GM12878 (cell line): ENCODE measurements at regions not wholly inside any gene's neighbourhood (a gene's known extent, or its start where the extent isn't known, plus 50 kb on each side); places are given as distances from the start of the nearest gene placed in this dataset.

Experiments used
- ATAC-seq: fragments of 200-7000 bp; cut with Tn5 transposase; 3 replicates; pipeline ENCODE4 v1.9.1; 2020; ENCODE audit warnings: mild to moderate bottlenecking, moderate library complexity
- BruUV-seq: library from RNA; stranded (reverse); fragments of 400-500 nt; replicated peaks from 2 replicates; lab custom pipeline; 2021; lab: Mats Ljungman, UMichigan
- CTCF ChIA-PET: fragments of 300-600 bp; sonication (Branson Sonifier 250); formaldehyde crosslinking; extraction: SDS; loops from one replicate; lab custom pipeline; 2021; ENCODE audit warnings: inconsistent platforms; lab: Yijun Ruan, JAX
- POLR2A ChIA-PET: fragments of 350-600 bp; formaldehyde crosslinking; extraction: SDS; loops from one replicate; lab custom pipeline; 2021; ENCODE audit warnings: inconsistent platforms; lab: Charles Lee
- RAD21 ChIA-PET: fragments of 300-600 bp; sonication (Branson Sonifier 250); formaldehyde crosslinking; loops from one replicate; lab custom pipeline; 2023; ENCODE audit warnings: antibody characterized with exemption; ENCODE audit not compliant: unreplicated experiment; lab: Charles Lee
- SMC1A ChIA-PET: fragments of 300-600 bp; sonication (Branson Sonifier 250); formaldehyde crosslinking; loops from one replicate; lab custom pipeline; 2023; ENCODE audit not compliant: unreplicated experiment, uncharacterized antibody; lab: Charles Lee
- DNase-seq: peaks from one replicate; pipeline ENCODE4 v3.0.0-alpha.2; 2011; ENCODE audit warnings: low read depth, low spot score
- FAIRE-seq: peaks from 3 replicates; lab custom pipeline; 2011; peaks lifted over from hg19 to GRCh38; lab: Jason Lieb, UNC
- H2AFZ ChIP-seq: 2 replicates; pipeline ENCODE4 v1.6.0; 2011; ENCODE audit warnings: low read depth, low read length, control low read depth; ENCODE audit not compliant: control insufficient read depth
- H3K27ac ChIP-seq: 2 replicates; pipeline ENCODE4 v1.5.1; 2011; ENCODE audit warnings: control low read depth; ENCODE audit not compliant: control insufficient read depth, insufficient read depth
- H3K27me3 ChIP-seq, 2 experiments: replicated peaks in 1 of 2; 2 replicates each; pipeline versions ENCODE4 v1.6.0 to v1.6.1; 2011; ENCODE audit warnings: low read length in 1 of 2; ENCODE audit not compliant: control insufficient read depth in 2 of 2, insufficient read depth in 2 of 2
- H3K36me3 ChIP-seq, 2 experiments: 2 replicates each; pipeline ENCODE4 v1.5.1; 2011; ENCODE audit warnings: low read length in 1 of 2; ENCODE audit not compliant: control insufficient read depth in 2 of 2, insufficient read depth in 2 of 2
- H3K4me1 ChIP-seq: 2 replicates; pipeline ENCODE4 v1.6.1; 2011; ENCODE audit warnings: mild to moderate bottlenecking, low read length, moderate library complexity, mixed read lengths; ENCODE audit not compliant: control insufficient read depth, insufficient read depth
- H3K4me2 ChIP-seq: 2 replicates; pipeline ENCODE4 v1.6.0; 2011; ENCODE audit warnings: control low read depth; ENCODE audit not compliant: control insufficient read depth, insufficient read depth
- H3K4me3 ChIP-seq: fragments of 200-600 bp; sonication (generic); 2 replicates; pipeline ENCODE4 v1.5.1; 2016
- H3K79me2 ChIP-seq: 2 replicates; pipeline ENCODE4 v1.6.0; 2011; ENCODE audit warnings: low read length; ENCODE audit not compliant: control insufficient read depth, insufficient read depth
- H3K9ac ChIP-seq: 2 replicates; pipeline ENCODE4 v1.8.0; 2011; ENCODE audit warnings: low read length, control low read depth, mixed read lengths; ENCODE audit not compliant: control insufficient read depth, insufficient read depth
- H3K9me3 ChIP-seq: replicated peaks from 3 replicates; pipeline ENCODE4 v1.5.1; 2011; ENCODE audit warnings: mild to moderate bottlenecking, low read length; ENCODE audit not compliant: control insufficient read depth, insufficient read depth
- H4K20me1 ChIP-seq: 2 replicates; pipeline ENCODE4 v1.6.0; 2011; ENCODE audit not compliant: control insufficient read depth, insufficient read depth
- CREM ChIP-seq: IDR thresholded peaks from 2 replicates; pipeline ENCODE4 v1.6.1; 2014; ENCODE audit warnings: antibody characterized with exemption, low read depth
- FOS ChIP-seq: IDR thresholded peaks from 3 replicates; pipeline ENCODE4 v1.6.1; 2011; ENCODE audit warnings: borderline replicate concordance; ENCODE audit not compliant: insufficient read length; ENCODE audit errors: extremely low read depth
- IKZF1 ChIP-seq: fragments of 450-650 bp; conservative IDR thresholded peaks from 2 replicates; pipeline ENCODE4 v1.6.1; 2017; ENCODE audit warnings: antibody characterized with exemption, mild to moderate bottlenecking
- IRF4 ChIP-seq: IDR thresholded peaks from 2 replicates; pipeline ENCODE4 v1.6.1; 2011; ENCODE audit warnings: low read depth, low read length
- MEF2A ChIP-seq: IDR thresholded peaks from 2 replicates; pipeline ENCODE4 v1.6.1; 2011; ENCODE audit warnings: low read depth, mild to moderate bottlenecking, low read length, moderate library complexity; ENCODE audit not compliant: insufficient read depth
- NBN ChIP-seq: fragments of 450-650 bp; IDR thresholded peaks from 2 replicates; pipeline ENCODE4 v1.6.1; 2016
- NFXL1 ChIP-seq: fragments of 450-650 bp; IDR thresholded peaks from 2 replicates; pipeline ENCODE4 v1.6.1; 2017; ENCODE audit warnings: antibody characterized with exemption, mild to moderate bottlenecking, borderline replicate concordance
- NRF1 ChIP-seq: conservative IDR thresholded peaks from 2 replicates; pipeline ENCODE4 v1.6.1; 2011; ENCODE audit warnings: mild to moderate bottlenecking, low read depth, low read length, improper control_type of control experiment
- POLR2AphosphoS2 ChIP-seq: IDR thresholded peaks from 2 replicates; pipeline ENCODE4 v1.6.1; 2011; ENCODE audit warnings: low read depth, mild to moderate bottlenecking, low read length, improper control_type of control experiment, moderate library complexity
- RCOR1 ChIP-seq: conservative IDR thresholded peaks from 2 replicates; pipeline ENCODE4 v1.6.1; 2012; ENCODE audit warnings: low read depth, low read length, improper control_type of control experiment
- RFX5 ChIP-seq: IDR thresholded peaks from 2 replicates; pipeline ENCODE4 v1.6.1; 2011; ENCODE audit warnings: low read depth, low read length, improper control_type of control experiment
- SUPT20H ChIP-seq: IDR thresholded peaks from 2 replicates; pipeline ENCODE4 v1.6.1; 2011; ENCODE audit warnings: low read depth, mild to moderate bottlenecking, low read length, moderate library complexity, borderline replicate concordance; ENCODE audit not compliant: control insufficient read depth
- YY1 ChIP-seq: IDR thresholded peaks from 2 replicates; pipeline ENCODE4 v1.6.1; 2011; ENCODE audit warnings: low read depth, mild to moderate bottlenecking, low read length
- ZNF24 ChIP-seq: fragments of 450-650 bp; IDR thresholded peaks from 2 replicates; pipeline ENCODE4 v1.6.1; 2017; ENCODE audit warnings: antibody characterized with exemption, mild to moderate bottlenecking
- ZNF384 ChIP-seq: IDR thresholded peaks from 2 replicates; pipeline ENCODE4 v1.6.1; 2012; ENCODE audit warnings: low read depth, mild to moderate bottlenecking, low read length, improper control_type of control experiment, borderline replicate concordance
- WGBS: methylation state at CpG from one replicate; pipeline ENCODE4 v1.1.6; 2016; ENCODE audit warnings: low lambda C conversion rate; ENCODE audit not compliant: insufficient replicate concordance, insufficient coverage; ENCODE audit errors: missing lambda C conversion rate; 5-methylcytosine and 5-hydroxymethylcytosine counted together
- in situ Hi-C: fragments of 300-500 bp; cut with MboI; formaldehyde crosslinking; loops from 9 replicates; pipeline ENCODE4 v1.14.3; 2018; ENCODE audit warnings: mixed read lengths
- intact Hi-C: fragments of 100-400 bp; cut with micrococcal nuclease; formaldehyde crosslinking; loops from one replicate; pipeline ENCODE4 v1.14.2; 2022; ENCODE audit not compliant: unreplicated experiment
- TF ChIP-seq, protein P1 (sequence below): fragments of 450-650 bp; IDR thresholded peaks from 2 replicates; pipeline ENCODE4 v1.6.1; 2017; ENCODE audit warnings: mild to moderate bottlenecking, low read depth, inconsistent platforms; ENCODE audit not compliant: poor library complexity, severe bottlenecking
- TF ChIP-seq, protein P2 (sequence below): fragments of 450-650 bp; IDR thresholded peaks from 2 replicates; pipeline ENCODE4 v1.6.1; 2016; ENCODE audit warnings: mild to moderate bottlenecking, moderate library complexity, borderline replicate concordance
- TF ChIP-seq, protein P3 (sequence below): fragments of 450-650 bp; IDR thresholded peaks from 2 replicates; pipeline ENCODE4 v1.6.1; 2017; ENCODE audit warnings: low read depth, mild to moderate bottlenecking, moderate library complexity

DNA sequence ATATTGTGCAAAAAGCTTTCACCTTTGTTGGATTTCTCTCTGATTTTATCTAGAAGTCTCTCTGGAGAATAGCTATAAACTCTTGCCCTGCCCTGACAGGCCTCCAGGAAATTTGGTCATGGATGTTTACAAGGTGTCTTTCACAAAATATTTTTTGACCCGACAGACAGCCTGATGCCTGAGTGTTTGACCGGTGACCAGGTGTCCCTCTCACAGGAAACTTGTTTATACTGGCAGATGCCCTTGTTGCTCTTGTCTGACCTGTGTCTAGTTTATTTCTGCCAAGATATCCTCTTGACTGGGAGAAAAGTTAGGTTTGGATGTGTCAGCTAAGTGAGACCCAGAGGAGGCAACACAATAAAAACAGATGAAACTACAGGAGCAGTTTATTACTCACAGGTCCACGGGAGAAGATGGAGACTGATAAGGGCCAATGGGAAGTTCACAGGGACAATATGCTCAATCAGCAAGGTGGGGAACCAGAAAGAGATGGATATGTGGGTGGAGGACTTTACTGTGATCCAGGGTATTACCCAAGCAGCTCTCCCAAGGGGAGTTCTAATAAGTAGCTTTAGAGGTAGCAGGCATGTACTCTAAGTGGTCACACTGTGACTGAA lies 243.3 kb downstream of the ARAP2 start:
- H3K9me3 ChIP-seq, result no peaks in the 10 kb centered on the region
- H2AFZ ChIP-seq, result no peak overlapping the region
- H3K27me3 ChIP-seq, result no peaks in the 10 kb centered on the region
- 61% methylated on average over 3 of the region's 3 CpGs for WGBS
- FAIRE-seq (no peak), ATAC-seq (no peak), DNase-seq (no peak)
- no peaks in the 10 kb centered on the region for H3K36me3 ChIP-seq
- no peaks in the 10 kb centered on the region for H3K4me1 ChIP-seq
- ChIA-PET CTCF (interaction anchor here (0.8 to 1.8 kb wide), 2 partner anchors 11 to 115 kb away, joined by 3 to 6 read pairs; no protein-coding TSS in a partner anchor), POLR2A (no interaction called here), RAD21 (no interaction called here), SMC1A (interaction anchor here (1.2 kb wide), 1 partner anchor 18 kb away, joined by 3 read pairs; no protein-coding TSS in a partner anchor)
- no peak overlapping the region for H3K9ac ChIP-seq
- H3K4me2 ChIP-seq, result no peak overlapping the region
- no peak overlapping the region for H3K27ac ChIP-seq
- H3K4me3 ChIP-seq, result no peak overlapping the region
- no TSS peak for BruUV-seq
- in situ Hi-C loops (no loop called here), intact Hi-C loops (no loop called here)
- no peak for TF ChIP-seq NBN
- no peak for TF ChIP-seq ZNF24
- TF ChIP-seq CREM, result no peak
- no peak for TF ChIP-seq YY1
- no peak for TF ChIP-seq RCOR1
- no peak for TF ChIP-seq ZNF384
- no peak for TF ChIP-seq IKZF1
- TF ChIP-seq, protein P1, sequence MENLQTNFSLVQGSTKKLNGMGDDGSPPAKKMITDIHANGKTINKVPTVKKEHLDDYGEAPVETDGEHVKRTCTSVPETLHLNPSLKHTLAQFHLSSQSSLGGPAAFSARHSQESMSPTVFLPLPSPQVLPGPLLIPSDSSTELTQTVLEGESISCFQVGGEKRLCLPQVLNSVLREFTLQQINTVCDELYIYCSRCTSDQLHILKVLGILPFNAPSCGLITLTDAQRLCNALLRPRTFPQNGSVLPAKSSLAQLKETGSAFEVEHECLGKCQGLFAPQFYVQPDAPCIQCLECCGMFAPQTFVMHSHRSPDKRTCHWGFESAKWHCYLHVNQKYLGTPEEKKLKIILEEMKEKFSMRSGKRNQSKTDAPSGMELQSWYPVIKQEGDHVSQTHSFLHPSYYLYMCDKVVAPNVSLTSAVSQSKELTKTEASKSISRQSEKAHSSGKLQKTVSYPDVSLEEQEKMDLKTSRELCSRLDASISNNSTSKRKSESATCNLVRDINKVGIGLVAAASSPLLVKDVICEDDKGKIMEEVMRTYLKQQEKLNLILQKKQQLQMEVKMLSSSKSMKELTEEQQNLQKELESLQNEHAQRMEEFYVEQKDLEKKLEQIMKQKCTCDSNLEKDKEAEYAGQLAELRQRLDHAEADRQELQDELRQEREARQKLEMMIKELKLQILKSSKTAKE, result no peak
- no peak for TF ChIP-seq RFX5
- TF ChIP-seq SUPT20H, result no peak
- TF ChIP-seq MEF2A, result no peak
- no peak for TF ChIP-seq NFXL1
- TF ChIP-seq, protein P2, sequence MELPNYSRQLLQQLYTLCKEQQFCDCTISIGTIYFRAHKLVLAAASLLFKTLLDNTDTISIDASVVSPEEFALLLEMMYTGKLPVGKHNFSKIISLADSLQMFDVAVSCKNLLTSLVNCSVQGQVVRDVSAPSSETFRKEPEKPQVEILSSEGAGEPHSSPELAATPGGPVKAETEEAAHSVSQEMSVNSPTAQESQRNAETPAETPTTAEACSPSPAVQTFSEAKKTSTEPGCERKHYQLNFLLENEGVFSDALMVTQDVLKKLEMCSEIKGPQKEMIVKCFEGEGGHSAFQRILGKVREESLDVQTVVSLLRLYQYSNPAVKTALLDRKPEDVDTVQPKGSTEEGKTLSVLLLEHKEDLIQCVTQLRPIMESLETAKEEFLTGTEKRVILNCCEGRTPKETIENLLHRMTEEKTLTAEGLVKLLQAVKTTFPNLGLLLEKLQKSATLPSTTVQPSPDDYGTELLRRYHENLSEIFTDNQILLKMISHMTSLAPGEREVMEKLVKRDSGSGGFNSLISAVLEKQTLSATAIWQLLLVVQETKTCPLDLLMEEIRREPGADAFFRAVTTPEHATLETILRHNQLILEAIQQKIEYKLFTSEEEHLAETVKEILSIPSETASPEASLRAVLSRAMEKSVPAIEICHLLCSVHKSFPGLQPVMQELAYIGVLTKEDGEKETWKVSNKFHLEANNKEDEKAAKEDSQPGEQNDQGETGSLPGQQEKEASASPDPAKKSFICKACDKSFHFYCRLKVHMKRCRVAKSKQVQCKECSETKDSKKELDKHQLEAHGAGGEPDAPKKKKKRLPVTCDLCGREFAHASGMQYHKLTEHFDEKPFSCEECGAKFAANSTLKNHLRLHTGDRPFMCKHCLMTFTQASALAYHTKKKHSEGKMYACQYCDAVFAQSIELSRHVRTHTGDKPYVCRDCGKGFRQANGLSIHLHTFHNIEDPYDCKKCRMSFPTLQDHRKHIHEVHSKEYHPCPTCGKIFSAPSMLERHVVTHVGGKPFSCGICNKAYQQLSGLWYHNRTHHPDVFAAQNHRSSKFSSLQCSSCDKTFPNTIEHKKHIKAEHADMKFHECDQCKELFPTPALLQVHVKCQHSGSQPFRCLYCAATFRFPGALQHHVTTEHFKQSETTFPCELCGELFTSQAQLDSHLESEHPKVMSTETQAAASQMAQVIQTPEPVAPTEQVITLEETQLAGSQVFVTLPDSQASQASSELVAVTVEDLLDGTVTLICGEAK, result no peak
- no peak for TF ChIP-seq NRF1
- TF ChIP-seq FOS, result no peak
- TF ChIP-seq IRF4, result no peak
- no peak for TF ChIP-seq POLR2AphosphoS2
- TF ChIP-seq, protein P3, sequence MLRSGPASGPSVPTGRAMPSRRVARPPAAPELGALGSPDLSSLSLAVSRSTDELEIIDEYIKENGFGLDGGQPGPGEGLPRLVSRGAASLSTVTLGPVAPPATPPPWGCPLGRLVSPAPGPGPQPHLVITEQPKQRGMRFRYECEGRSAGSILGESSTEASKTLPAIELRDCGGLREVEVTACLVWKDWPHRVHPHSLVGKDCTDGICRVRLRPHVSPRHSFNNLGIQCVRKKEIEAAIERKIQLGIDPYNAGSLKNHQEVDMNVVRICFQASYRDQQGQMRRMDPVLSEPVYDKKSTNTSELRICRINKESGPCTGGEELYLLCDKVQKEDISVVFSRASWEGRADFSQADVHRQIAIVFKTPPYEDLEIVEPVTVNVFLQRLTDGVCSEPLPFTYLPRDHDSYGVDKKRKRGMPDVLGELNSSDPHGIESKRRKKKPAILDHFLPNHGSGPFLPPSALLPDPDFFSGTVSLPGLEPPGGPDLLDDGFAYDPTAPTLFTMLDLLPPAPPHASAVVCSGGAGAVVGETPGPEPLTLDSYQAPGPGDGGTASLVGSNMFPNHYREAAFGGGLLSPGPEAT, result no peak
- no peaks in the 10 kb centered on the region for H3K79me2 ChIP-seq
- H4K20me1 ChIP-seq, result no peaks in the 10 kb centered on the region
